H1 (cell line): ENCODE measurements at regions not wholly inside any gene's neighbourhood (a gene's known extent, or its start where the extent isn't known, plus 50 kb on each side); places are given as distances from the start of the nearest gene placed in this dataset.

ENCODE experiments used
- CTCF ChIA-PET: fragments of 300-600 bp; sonication (Branson Sonifier 250); formaldehyde crosslinking; loops from one replicate; lab custom pipeline; 2021; ENCODE audit not compliant: partially characterized antibody; lab: Charles Lee
- POLR2A ChIA-PET: fragments of 300-600 bp; sonication (Branson Sonifier 250); formaldehyde crosslinking; loops from one replicate; lab custom pipeline; 2021; ENCODE audit warnings: inconsistent platforms; ENCODE audit not compliant: partially characterized antibody; lab: Charles Lee
- DNase-seq, 2 experiments: peaks; one replicate each; pipeline versions ENCODE4 v3.0.0 to v3.0.0-alpha.2; 2010 to 2022; ENCODE audit warnings: low spot score in 2 of 2, low read depth in 1 of 2, mixed read lengths in 1 of 2
- FAIRE-seq: peaks from 2 replicates; lab custom pipeline; 2011; peaks lifted over from hg19 to GRCh38; lab: Jason Lieb, UNC
- H2AFZ ChIP-seq: 2 replicates; pipeline ENCODE4 v1.8.1; 2012; ENCODE audit warnings: low read length, inconsistent platforms
- H2AK5ac ChIP-seq: 2 replicates; pipeline ENCODE4 v1.6.1; 2013; ENCODE audit warnings: low read depth, low read length
- H2BK120ac ChIP-seq: replicated peaks from 2 replicates; pipeline ENCODE3; 2013; ENCODE audit warnings: low read depth, low read length, inconsistent platforms
- H2BK12ac ChIP-seq: 2 replicates; pipeline ENCODE4 v1.6.1; 2013; ENCODE audit warnings: low read depth, low read length
- H2BK15ac ChIP-seq: 2 replicates; pipeline ENCODE4 v1.6.1; 2013; ENCODE audit warnings: low read length
- H2BK20ac ChIP-seq: 2 replicates; pipeline ENCODE4 v1.6.1; 2013; ENCODE audit warnings: low read length
- H2BK5ac ChIP-seq: 2 replicates; pipeline ENCODE4 v1.6.1; 2013; ENCODE audit warnings: low read depth, low read length
- H3K14ac ChIP-seq: 2 replicates; pipeline ENCODE4 v1.6.1; 2013; ENCODE audit warnings: inconsistent platforms; ENCODE audit not compliant: insufficient read length
- H3K18ac ChIP-seq: 2 replicates; pipeline ENCODE4 v1.6.1; 2013; ENCODE audit warnings: low read length; ENCODE audit errors: extremely low read depth
- H3K23ac ChIP-seq: 2 replicates; pipeline ENCODE4 v1.6.1; 2013; ENCODE audit warnings: inconsistent platforms; ENCODE audit not compliant: insufficient read length
- H3K23me2 ChIP-seq: 2 replicates; pipeline ENCODE4 v1.6.1; 2013; ENCODE audit warnings: low read depth, low read length
- H3K27ac ChIP-seq: 2 replicates; pipeline ENCODE4 v1.6.1; 2011; ENCODE audit warnings: low read depth, low read length, inconsistent platforms
- H3K27me3 ChIP-seq, 4 experiments: replicated peaks in 1 of 4; 1 replicate in 1 of 4; 2 replicates in 3 of 4; pipeline versions ENCODE4 v1.6.1 to v1.8.1; 2011 to 2013; ENCODE audit warnings: low read length in 3 of 4, mild to moderate bottlenecking in 3 of 4, inconsistent platforms in 2 of 4, mixed read lengths in 2 of 4, moderate library complexity in 1 of 4; ENCODE audit not compliant: control insufficient read depth in 3 of 4, insufficient read depth in 3 of 4; ENCODE audit errors: extremely low read depth in 1 of 4
- H3K36me3 ChIP-seq, 4 experiments: 2 replicates each; pipeline versions ENCODE4 v1.6.1 to v1.8.1; 2011 to 2013; ENCODE audit warnings: mild to moderate bottlenecking in 4 of 4, low read length in 3 of 4, moderate library complexity in 2 of 4, control low read depth in 1 of 4, inconsistent platforms in 1 of 4; ENCODE audit not compliant: insufficient read depth in 4 of 4, control insufficient read depth in 2 of 4
- H3K4ac ChIP-seq: replicated peaks from 2 replicates; pipeline ENCODE3; 2013; ENCODE audit warnings: low read length, low read depth, mixed read lengths, inconsistent platforms; ENCODE audit not compliant: insufficient read length
- H3K4me1 ChIP-seq, 4 experiments: replicated peaks in 1 of 4; 1 replicate in 1 of 4; 2 replicates in 3 of 4; pipeline versions ENCODE4 v1.6.1 to v1.8.1; 2011 to 2013; ENCODE audit warnings: low read length in 3 of 4, inconsistent platforms in 2 of 4, mixed read lengths in 1 of 4; ENCODE audit not compliant: insufficient read depth in 4 of 4, control insufficient read depth in 3 of 4
- H3K4me2 ChIP-seq, 2 experiments: 2 replicates each; pipeline versions ENCODE4 v1.6.1 to v1.8.1; 2011 to 2013; ENCODE audit warnings: low read depth in 2 of 2, low read length in 2 of 2, control low read depth in 1 of 2, inconsistent platforms in 1 of 2, mild to moderate bottlenecking in 1 of 2; ENCODE audit not compliant: insufficient read depth in 1 of 2
- H3K4me3 ChIP-seq, 4 experiments: fragments of 200-600, 300-600 bp in 1 of 4; sonication (generic), shearing (Covaris generic), sonication (Bioruptor Twin) in 1 of 4; 2 replicates each; pipeline versions ENCODE4 v1.5.1 to v1.8.1; 2011 to 2016; ENCODE audit warnings: low read length in 4 of 4, low read depth in 3 of 4, control low read depth in 2 of 4, inconsistent platforms in 2 of 4, mild to moderate bottlenecking in 2 of 4, mixed read lengths in 1 of 4, moderate library complexity in 1 of 4; ENCODE audit not compliant: insufficient read depth in 2 of 4; ENCODE audit errors: extremely low read depth in 1 of 4
- H3K56ac ChIP-seq: replicated peaks from 2 replicates; pipeline ENCODE3; 2013; ENCODE audit warnings: low read depth, mild to moderate bottlenecking, mixed read lengths, low read length, inconsistent platforms; ENCODE audit not compliant: insufficient read length
- H3K79me1 ChIP-seq: 2 replicates; pipeline ENCODE4 v1.6.1; 2013; ENCODE audit warnings: low read depth, low read length, control low read depth
- H3K79me2 ChIP-seq, 2 experiments: 2 replicates each; pipeline versions ENCODE4 v1.6.1 to v1.8.1; 2012 to 2013; ENCODE audit warnings: low read length in 2 of 2, mild to moderate bottlenecking in 2 of 2, inconsistent platforms in 1 of 2; ENCODE audit not compliant: insufficient read depth in 2 of 2, control insufficient read depth in 1 of 2
- H3K9ac ChIP-seq, 4 experiments: replicated peaks in 1 of 4; 1 replicate in 1 of 4; 2 replicates in 3 of 4; pipeline versions ENCODE4 v1.6.1 to v1.8.1; 2011 to 2013; ENCODE audit warnings: low read depth in 3 of 4, low read length in 3 of 4, control low read depth in 2 of 4, mild to moderate bottlenecking in 2 of 4, moderate library complexity in 2 of 4, inconsistent platforms in 1 of 4; ENCODE audit errors: extremely low read depth in 1 of 4
- H3K9me3 ChIP-seq, 2 experiments: 2 replicates each; pipeline versions ENCODE4 v1.6.1 to v1.8.1; 2012 to 2013; ENCODE audit warnings: mild to moderate bottlenecking in 2 of 2, moderate library complexity in 2 of 2, control low read depth in 1 of 2, inconsistent platforms in 1 of 2, low read depth in 1 of 2, low read length in 1 of 2, mixed read lengths in 1 of 2; ENCODE audit not compliant: insufficient read depth in 2 of 2
- H4K20me1 ChIP-seq, 2 experiments: replicated peaks in 1 of 2; 2 replicates each; pipeline versions ENCODE3 to v1.8.1; 2011 to 2013; ENCODE audit warnings: inconsistent platforms in 2 of 2, low read length in 2 of 2, mild to moderate bottlenecking in 1 of 2; ENCODE audit not compliant: insufficient read depth in 2 of 2, control insufficient read depth in 1 of 2
- H4K5ac ChIP-seq: 2 replicates; pipeline ENCODE4 v1.6.1; 2013; ENCODE audit warnings: low read length, low read depth, mixed read lengths, inconsistent platforms; ENCODE audit not compliant: insufficient read length
- H4K8ac ChIP-seq: 2 replicates; pipeline ENCODE4 v1.8.0; 2013; ENCODE audit warnings: mild to moderate bottlenecking, moderate library complexity, low read length, inconsistent platforms; ENCODE audit not compliant: insufficient read depth; ENCODE audit errors: extremely low read depth
- H4K91ac ChIP-seq: replicated peaks from 2 replicates; pipeline ENCODE3; 2013; ENCODE audit warnings: low read length, mixed read lengths, inconsistent platforms; ENCODE audit not compliant: insufficient read length
- ATF3 ChIP-seq: IDR thresholded peaks from 2 replicates; pipeline ENCODE4 v1.6.1; 2011; ENCODE audit warnings: low read depth, mild to moderate bottlenecking, low read length; ENCODE audit not compliant: insufficient read depth
- BCL11A ChIP-seq, 2 experiments: IDR thresholded peaks; one replicate each; pipeline ENCODE4 v1.6.1; 2011; ENCODE audit warnings: low read depth in 2 of 2, low read length in 2 of 2, mild to moderate bottlenecking in 2 of 2
- BRCA1 ChIP-seq: IDR thresholded peaks from 2 replicates; pipeline ENCODE4 v1.6.1; 2012; ENCODE audit warnings: low read depth, low read length, improper control_type of control experiment
- HDAC2 ChIP-seq, 2 experiments: fragments of 300-600 bp in 1 of 2; sonication (generic) in 1 of 2; IDR thresholded peaks; 2 replicates each; pipeline ENCODE4 v1.6.1; 2011 to 2012; ENCODE audit warnings: low read depth in 2 of 2, low read length in 2 of 2, mild to moderate bottlenecking in 2 of 2, moderate library complexity in 2 of 2, borderline replicate concordance in 1 of 2, inconsistent platforms in 1 of 2
- KDM1A ChIP-seq: fragments of 200-600, 300-600 bp; sonication (generic); IDR thresholded peaks from 2 replicates; pipeline ENCODE4 v1.7.1; 2016; ENCODE audit warnings: mild to moderate bottlenecking, low read length, borderline replicate concordance
- MAFK ChIP-seq: IDR thresholded peaks from 2 replicates; pipeline ENCODE4 v1.6.1; 2012; ENCODE audit warnings: low read depth, mild to moderate bottlenecking, improper control_type of control experiment, low read length
- NANOG ChIP-seq: IDR thresholded peaks from 2 replicates; pipeline ENCODE4 v1.6.1; 2011; ENCODE audit warnings: low read length, low read depth, mild to moderate bottlenecking, inconsistent platforms; ENCODE audit not compliant: insufficient read depth, poor library complexity, severe bottlenecking
- NRF1 ChIP-seq: IDR thresholded peaks from 2 replicates; pipeline ENCODE4 v1.6.1; 2011; ENCODE audit warnings: mild to moderate bottlenecking, low read depth, low read length, improper control_type of control experiment
- SIN3A ChIP-seq, 2 experiments: IDR thresholded peaks in 1 of 2; conservative IDR thresholded peaks in 1 of 2; 2 replicates each; pipeline ENCODE4 v1.6.1; 2011 to 2012; ENCODE audit warnings: low read length in 2 of 2, improper control_type of control experiment in 1 of 2, low read depth in 1 of 2, mild to moderate bottlenecking in 1 of 2
- SP4 ChIP-seq: IDR thresholded peaks from 2 replicates; pipeline ENCODE4 v1.6.1; 2012; ENCODE audit warnings: low read length, inconsistent platforms
- TAF1 ChIP-seq: IDR thresholded peaks from 2 replicates; pipeline ENCODE4 v1.6.1; 2011; ENCODE audit warnings: mild to moderate bottlenecking, low read depth, low read length
- USF2 ChIP-seq: IDR thresholded peaks from 2 replicates; pipeline ENCODE4 v1.6.1; 2011; ENCODE audit warnings: low read length, improper control_type of control experiment
- ZNF274 ChIP-seq: IDR thresholded peaks from 2 replicates; pipeline ENCODE4 v1.7.0; 2012; ENCODE audit warnings: low read length, borderline replicate concordance; ENCODE audit errors: extremely low read depth
- WGBS, 2 experiments: shearing (Covaris generic) in 1 of 2; methylation state at CpG; one replicate each; pipeline versions ENCODE4 v1.1.6 to v1.1.7; 2013 to 2015; ENCODE audit warnings: low lambda C conversion rate in 2 of 2, mixed read lengths in 2 of 2, inconsistent platforms in 1 of 2, low coverage in 1 of 2, missing lambda C conversion rate in 1 of 2; ENCODE audit not compliant: insufficient replicate concordance in 2 of 2, insufficient coverage in 1 of 2, insufficient read length in 1 of 2; ENCODE audit errors: extremely low coverage in 1 of 2, missing lambda C conversion rate in 1 of 2; 5-methylcytosine and 5-hydroxymethylcytosine counted together

- no peak overlapping the region for H2BK5ac ChIP-seq
- no peaks in the 10 kb centered on the region for H4K20me1 ChIP-seq
- no peaks in the 10 kb centered on the region for H3K27me3 ChIP-seq
- POLR2A ChIA-PET, result interaction anchor here (0.8 kb wide), 1 partner anchor 18 kb away, joined by 3 read pairs; no protein-coding TSS in a partner anchor
- H3K4me1 ChIP-seq, result 0 out of 7 replicates have a peak, but pooled peaks cover 0 to 3% (median 0%) of the 10 kb centered on the region in 4 experiments
- FAIRE-seq (no peak), DNase-seq (no peak)
- no peak overlapping the region for H2BK120ac ChIP-seq
- no peak overlapping the region for H3K18ac ChIP-seq
- no peaks in the 10 kb centered on the region for H3K9me3 ChIP-seq
- H4K8ac ChIP-seq, result no peak overlapping the region
- no peak overlapping the region for H3K9ac ChIP-seq
- H3K79me2 ChIP-seq, result no peaks in the 10 kb centered on the region
- no peak overlapping the region for H2BK15ac ChIP-seq
- no peak overlapping the region for H4K5ac ChIP-seq
- H2AFZ ChIP-seq, result no peak overlapping the region
- no peak overlapping the region for H2AK5ac ChIP-seq
- no peak overlapping the region for H3K56ac ChIP-seq
- no peaks in the 10 kb centered on the region for H3K23me2 ChIP-seq
- 90% methylated on average over 4 of the region's 4 CpGs; no CpG with 5 or more reads in 1 of the 2 experiments for WGBS, 2 experiments
- no peak overlapping the region for H3K27ac ChIP-seq
- H3K4me3 ChIP-seq, result no peak overlapping the region
- H3K23ac ChIP-seq, result no peak overlapping the region
- CTCF ChIA-PET, result no interaction called here
- no peak overlapping the region for H3K4me2 ChIP-seq
- H3K79me1 ChIP-seq, result no peaks in the 10 kb centered on the region
- no peak overlapping the region for H3K4ac ChIP-seq
- no peak overlapping the region for H3K14ac ChIP-seq
- no peak overlapping the region for H4K91ac ChIP-seq
- no peak overlapping the region for H2BK20ac ChIP-seq
- no peak overlapping the region for H2BK12ac ChIP-seq
- H3K36me3 ChIP-seq, result no peaks in the 10 kb centered on the region
- TF ChIP-seq BRCA1 (no peak), TAF1 (no peak), MAFK (no peak), SIN3A (conservative IDR thresholded peaks at IDR 0.05 in 1 of 2, IDR thresholded peaks at IDR 0.05 in 1 of 2; ENCODE audit: low read depth in 1 of 2, low read length in 2 of 2) (no peak), USF2 (no peak), NRF1 (no peak), ATF3 (no peak), BCL11A (IDR thresholded peaks at IDR 0.05; ENCODE audit: low read depth in 2 of 2, low read length in 2 of 2) (no peak), ZNF274 (no peak), NANOG (no peak), KDM1A (no peak), HDAC2 (IDR thresholded peaks at IDR 0.05; ENCODE audit: borderline replicate concordance in 1 of 2, low read depth in 2 of 2, low read length in 2 of 2) (no peak), SP4 (no peak)
Observed at GRCh38 chr2:196520605-196521004, 118.9 kb upstream of the CCDC150 start.
